ENCODE measurements at regions not wholly inside any gene's neighbourhood (a gene's known extent, or its start where the extent isn't known, plus 50 kb on each side); places are given as distances from the start of the nearest gene placed in this dataset.

DNA sequence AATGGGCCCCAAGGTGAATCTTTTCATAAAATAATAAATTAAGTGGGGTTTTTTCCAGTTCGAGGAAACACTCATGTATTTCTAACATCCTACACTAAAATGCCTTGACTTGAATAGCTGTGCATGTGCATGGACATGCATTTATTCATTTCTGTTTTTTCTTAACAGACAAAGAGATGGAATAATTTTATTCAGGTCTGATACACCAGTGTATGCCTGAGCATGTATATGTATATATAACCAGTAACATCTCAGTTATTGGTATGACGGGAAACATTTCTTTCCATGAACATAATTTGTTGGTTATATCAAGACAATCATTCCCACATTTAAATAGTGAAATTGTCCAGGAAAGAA, 468.7 kb upstream of the TNP1 start:
- DNase-seq = no peak

DNA sequence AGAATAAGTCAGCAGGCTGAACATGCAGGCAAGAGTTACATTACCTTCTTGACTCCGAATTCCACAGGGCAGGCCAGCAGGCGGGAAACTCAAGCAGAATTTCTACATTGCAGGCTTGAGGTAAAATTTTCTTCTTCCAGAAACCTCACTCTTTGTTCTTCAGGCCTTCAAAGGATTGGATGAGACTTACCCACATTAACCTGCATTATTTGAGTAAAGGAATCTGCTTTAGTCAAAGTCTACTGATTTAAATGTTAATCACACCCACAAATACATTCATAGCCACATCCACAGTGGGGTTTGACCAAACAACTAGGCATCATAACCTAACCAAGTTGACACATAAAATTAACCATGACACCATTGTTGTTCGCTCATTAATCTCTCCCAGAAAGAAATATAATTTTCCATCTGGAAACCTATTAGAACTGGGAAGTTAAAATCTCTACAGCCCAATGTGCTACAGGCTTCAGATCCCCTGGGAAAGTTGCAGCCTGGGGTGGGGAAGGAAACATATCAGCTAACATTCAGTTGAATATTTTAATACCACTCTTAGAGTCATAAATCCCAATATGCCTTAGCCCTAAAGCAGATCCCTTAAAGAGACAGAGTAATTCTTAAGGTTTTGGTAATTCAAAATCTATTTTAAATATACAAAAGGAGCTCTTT, 468.2 kb upstream of the TNP1 start:
- DNase-seq = no peak

DNA sequence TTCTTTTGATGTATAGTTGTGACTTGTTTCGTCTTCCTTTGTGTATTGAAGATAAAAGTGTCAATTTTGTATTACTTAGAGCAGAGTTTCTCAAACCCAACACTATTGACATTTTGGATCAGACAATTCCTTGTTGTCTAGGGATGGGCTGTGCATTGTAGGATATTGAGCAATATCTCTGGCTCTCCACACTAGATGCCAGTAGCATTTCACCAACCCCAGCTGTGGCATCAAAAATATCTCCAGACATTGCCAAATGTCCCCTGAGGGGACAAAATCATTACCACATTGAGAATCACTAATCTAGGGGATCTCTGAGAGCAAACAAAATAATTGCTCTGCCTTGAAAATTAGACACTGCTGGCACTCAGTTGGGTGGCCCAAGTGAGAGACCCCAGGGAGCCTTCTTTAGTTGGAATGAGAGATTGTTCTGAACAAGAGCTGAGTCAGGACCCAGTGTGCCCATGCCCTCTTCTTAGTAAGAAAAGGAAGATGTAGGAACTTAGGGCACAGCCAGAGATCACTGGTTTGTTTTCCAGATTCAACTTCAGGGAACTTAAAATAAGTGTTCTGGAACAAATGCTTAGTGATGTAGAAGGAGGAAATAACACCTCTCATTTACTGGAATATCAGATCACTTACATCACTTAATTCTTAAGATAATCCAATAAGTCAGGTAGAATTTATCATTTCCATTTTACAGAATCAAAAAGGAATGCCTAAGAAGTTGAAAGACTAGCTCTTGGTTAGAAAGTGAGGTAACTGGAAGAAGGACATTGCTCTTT, 466.6 kb upstream of the TNP1 start:
- no peak for DNase-seq

DNA sequence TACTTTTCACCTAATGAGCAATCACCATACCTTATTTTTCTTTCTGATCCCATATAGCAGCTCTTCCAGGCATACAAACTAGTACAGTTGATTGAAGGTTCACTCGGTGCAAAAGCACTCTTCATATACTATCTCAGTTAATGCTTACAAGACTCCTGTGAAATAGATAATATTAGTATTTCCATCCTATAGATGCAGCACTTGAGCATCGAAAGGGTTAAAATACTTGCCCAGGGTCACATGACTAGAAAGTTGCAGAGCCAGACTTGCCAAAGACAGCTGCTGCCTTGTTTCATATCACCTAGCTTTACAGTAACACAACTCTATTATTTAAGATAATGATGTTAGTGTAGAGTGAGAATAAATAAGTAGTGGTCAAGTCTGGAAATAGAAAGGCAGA, 466.0 kb upstream of the TNP1 start:
- DNase-seq = no peak

DNA sequence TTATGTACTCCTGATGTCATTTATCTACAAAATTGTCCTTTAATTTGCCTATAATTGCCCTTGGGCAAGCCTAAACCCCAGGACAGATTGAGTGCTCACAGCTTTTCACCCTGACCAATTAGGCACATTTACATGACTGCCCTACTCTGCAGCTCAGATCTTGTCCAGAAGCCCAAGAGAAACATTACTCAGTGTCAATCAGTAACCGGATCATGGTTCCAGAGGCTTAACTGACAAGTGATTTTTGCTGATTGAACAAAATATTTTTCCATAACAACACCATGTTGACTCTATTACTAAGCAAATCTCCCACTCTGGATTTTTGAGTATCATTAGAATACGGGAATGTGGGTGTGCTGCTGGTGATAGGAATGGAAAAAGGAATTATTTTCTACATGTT, 465.4 kb upstream of the TNP1 start:
- no peak for DNase-seq

DNA sequence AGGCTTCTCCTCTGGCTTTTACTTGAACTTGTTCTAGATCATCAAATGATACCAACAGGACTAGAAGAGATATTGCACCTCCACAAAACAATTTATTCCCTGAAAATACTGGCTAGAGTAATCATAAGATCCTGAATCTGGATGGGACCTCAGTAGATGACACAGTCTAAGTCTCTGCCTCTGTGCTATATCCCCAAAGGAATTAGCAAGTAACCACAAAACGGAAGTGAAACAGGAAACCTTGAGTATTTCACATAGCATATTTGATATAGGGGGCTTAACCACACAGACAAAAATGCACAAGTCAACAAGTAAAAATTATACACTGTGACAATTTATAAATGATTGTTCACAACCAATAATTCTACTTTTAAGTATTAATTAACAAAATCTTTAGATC, 456.9 kb upstream of the TNP1 start:
- no peak for DNase-seq

DNA sequence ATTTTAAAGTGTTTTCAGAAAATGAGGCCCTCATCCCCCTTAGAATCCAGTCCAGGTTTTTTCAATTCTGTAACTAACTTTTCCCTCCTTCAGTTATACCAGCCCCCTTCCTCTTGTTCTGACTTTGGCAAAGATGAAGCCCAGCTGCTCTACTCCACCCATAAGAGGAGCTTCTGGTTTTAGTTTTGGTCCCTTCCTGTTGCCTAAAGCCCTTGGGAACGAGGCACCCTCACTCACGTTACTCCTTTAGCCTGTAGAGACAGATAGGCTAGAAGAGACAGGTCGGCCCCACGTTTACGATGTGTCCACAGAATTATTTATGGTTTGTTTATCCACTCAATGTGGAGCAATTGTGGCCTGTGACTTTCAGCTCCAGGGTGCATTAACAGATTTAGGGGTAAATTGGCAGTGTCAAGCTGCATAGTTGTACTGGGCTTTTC, 454.2 kb upstream of the TNP1 start:
- no peak for DNase-seq

DNA sequence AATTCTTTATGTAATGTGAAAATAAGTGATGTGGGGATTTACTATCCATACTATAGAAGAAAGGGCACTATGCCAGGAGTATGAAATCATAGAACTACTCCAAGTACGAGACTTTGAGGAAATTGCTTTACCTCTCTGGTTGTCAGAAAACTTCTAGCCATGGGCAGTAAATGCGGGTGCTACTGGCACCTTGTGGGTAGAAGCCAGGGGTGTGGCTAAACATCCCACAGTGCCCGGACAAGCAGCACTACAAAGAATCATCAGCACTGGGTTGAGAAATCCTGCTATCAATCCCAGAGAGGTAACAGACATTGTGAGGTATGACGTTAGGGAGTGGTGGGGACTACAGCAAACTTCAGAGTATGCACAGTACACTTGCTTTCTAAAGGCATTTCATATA, 453.5 kb upstream of the TNP1 start:
- no peak for DNase-seq

DNA sequence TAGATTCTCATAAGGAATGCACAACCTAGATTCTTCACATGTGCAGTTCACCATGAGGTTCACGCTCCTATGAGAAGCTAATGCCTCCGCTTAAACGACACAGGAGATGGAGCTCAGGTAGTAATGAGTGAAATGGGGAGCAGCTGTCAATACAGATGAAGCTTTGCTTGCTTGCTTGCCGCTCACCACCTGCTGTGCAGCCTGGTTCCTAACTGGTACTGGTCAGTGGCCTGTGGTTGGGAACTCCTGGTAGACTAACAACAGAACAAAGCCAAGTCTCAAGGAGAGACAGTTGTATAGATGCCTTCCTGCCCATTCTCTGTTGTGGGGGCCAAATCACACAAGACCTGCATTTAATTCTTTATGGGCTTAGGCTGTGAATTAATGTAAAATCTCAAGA, 449.2 kb upstream of the TNP1 start:
- no peak for DNase-seq

DNA sequence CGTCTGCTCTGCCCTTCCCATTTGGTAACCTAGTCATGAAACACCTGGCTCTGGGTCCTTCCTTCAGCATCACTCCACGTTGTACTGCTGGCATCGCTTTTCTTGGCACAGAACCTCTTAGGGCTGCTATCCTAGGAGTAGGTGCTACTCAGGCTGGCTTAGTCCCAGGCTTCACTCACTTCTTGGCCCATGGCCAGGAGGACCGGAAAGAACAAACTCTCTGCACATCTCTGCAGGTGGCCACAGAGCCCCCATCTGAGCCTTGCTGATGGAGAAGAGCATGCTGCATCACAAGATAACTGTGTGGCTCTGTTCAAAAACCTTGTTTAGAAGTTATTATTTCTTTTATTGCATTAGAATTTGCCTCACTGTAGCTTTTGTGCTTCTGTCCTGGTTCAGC, 447.2 kb upstream of the TNP1 start:
- no peak for DNase-seq

DNA sequence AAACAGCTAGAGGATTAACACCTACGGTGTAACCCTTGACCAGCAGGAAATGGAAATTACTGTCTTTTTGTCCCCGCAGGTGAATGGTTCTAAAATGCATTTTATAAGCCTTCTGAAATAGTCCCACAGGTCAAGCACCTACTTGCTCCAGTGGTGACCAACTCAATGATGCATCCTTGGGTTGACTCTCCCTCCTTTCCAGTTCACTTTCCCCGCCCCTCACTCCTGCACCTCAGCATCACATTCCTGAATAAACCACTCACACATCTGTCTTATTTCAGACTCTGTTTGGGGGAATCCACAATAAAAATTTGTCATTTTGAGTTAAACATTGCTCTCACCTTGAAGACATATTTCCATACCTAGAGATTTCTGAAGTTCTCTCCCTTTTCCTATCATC, 446.0 kb upstream of the TNP1 start:
- no peak for DNase-seq

DNA sequence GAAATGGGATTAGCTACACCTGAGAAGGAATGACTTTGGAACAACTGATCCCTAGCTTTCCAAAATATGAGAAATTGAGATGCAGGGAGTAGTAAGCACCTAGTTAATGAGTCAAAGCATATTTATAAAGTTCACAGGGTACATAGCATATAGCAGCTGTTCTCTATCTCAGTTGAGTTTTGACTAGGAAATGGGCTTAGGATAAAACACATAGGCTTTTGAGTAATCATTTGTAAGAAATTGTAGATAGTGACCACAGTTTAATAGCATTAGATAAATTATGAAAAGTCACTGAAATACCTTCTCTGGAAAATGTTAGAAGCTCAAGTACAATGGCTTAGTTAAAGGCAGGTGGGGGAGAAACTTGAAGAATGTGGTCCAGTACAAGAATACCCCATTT, 444.7 kb upstream of the TNP1 start:
- DNase-seq = no peak

DNA sequence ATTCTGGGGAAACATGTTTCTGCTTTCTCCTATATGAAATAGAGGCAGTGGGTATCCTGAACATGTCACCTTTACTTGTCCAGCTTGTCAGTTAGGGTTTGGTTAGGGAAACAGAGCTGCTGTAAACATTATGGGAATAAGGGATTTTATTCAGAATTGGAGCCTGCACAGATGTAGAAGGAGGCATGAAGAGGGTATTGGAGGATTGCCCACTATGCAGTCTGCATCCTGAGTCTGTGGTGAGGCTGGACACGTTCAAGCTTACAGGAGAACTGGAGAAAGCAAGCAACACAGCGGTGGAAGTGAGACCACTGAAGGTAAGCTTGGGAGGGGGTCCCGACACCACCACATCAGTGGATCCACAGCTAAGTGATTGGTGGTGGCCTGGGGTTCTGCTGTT, 443.0 kb upstream of the TNP1 start:
- no peak for DNase-seq

DNA sequence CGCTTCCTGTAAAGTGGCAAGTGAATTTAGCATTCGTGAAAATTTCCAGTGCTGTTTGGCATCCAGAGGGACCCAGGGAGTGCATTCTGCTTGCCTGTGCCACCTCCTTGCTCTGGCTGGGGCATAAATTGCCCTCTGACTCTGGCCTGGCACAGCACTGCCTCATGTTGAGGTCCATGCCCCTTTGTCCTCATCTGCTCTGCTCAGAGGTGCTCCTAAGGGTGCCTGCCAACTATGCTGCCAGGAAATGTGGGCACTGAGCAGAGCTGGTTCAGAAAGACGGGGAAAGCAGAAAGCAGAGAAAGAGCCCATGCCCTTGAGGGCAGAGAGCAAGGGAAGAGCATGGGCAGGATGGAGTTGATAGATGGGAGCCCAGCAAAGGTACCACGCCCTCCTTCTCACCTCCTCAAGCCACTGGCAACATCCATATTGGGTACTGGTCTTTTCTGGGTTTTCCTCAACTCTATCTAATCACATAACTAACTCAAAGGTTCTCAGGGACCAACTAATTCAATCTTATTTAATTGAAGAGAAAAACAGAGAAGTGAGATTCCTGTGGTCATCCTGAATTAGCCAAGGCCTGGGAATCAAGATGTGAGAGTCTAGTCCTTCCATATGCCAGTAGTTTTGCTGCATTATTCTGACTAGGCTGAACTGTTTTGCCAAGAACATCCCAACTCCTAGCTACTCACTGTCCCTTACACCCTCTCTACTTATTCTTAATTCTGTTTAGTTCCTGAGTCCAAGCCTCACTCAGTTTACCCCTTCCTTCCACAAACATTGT, 441.5 kb upstream of the TNP1 start:
- DNase-seq = no peak

DNA sequence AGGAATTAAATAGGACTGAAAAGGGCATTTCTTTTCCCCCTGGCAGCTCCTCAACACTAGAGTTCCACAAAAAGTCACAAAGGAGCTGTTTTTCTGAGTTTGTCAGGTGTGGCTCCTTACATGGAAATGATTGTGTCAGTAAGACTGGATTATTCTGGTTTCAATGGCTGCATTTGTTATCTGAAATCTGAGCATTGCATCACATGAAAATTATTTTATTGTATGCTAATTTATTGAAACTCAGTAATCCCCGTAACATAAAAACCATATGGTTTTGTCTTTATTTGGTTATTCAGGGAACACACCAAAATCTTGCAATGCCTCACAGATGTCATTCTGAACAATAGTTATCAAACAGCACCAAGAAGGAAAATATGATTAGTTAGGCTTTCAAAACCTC, 439.7 kb upstream of the TNP1 start:
- no peak for DNase-seq

DNA sequence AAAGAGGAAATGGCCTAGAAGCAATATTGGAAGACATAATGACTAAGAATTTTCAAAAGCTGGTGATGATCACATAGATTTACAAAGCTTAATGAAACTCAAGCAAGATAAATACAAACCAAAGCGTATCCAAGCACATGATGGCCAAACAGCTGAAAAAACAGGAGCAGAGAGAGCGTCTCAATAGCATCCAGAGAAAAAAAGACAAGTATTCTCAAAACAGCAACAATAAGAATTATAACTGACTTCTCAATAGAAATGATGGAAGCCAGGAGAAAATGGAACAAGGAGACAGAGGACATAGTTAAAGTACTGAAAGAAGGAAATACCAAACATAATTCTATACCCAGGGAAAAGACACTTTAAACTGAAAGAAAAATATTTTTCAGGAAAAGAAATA, 437.2 kb upstream of the TNP1 start:
- DNase-seq = no peak

DNA sequence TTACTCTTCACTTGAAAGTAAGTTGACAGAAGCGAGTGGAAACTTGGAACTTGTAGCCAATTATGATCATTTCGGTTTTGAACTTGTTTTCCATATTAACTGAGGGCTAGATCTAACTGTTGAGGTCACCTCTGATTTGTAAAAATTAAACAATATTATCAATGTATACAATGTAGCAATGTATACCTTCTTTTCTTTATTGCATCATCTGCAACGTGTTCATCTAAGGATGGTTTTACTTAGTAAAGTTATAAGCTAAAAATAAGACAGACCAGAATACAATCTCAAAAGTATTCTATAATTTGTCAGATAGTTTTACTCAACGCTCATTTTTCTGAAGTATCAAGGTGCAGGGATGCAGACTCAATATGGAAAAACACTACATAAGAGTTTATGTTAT, 435.0 kb upstream of the TNP1 start:
- no peak for DNase-seq

DNA sequence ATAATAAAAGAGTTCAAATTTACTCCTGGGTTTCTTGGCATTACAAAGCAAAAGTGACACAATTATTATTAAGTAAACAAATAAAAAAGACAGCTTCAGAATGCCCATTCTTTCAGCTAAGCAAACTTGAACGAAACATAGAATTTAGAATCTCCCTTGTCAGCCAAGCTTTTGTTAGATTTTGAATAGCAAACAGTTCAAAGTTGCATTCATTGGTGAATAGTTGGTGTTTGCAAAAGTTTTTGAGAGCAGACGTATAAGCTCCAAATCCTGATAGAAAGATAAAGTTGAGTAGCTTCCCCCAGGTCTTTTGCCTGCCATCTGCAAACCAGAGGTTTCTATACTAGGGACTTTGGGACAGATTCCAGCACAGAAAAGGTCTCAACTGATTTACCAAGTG, 434.3 kb upstream of the TNP1 start:
- no peak for DNase-seq

DNA sequence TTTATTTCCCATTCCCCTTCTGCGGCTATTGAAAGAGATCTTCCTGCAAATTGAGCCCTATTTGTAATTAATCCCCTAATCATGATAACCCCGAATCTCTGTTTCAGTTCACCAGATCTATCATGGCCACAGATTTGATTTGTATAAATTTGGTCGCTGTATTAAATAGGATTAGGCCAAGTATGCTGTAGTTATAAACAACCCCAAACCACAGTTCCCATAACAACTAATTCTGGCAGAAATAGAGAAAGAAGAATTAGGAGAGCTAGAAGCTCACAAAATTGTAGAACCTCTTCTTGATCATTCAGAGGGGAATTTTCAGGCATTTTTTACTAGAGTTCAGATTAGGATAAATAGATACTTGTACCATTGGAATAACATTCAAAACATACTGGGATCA, 433.7 kb upstream of the TNP1 start:
- DNase-seq = no peak

DNA sequence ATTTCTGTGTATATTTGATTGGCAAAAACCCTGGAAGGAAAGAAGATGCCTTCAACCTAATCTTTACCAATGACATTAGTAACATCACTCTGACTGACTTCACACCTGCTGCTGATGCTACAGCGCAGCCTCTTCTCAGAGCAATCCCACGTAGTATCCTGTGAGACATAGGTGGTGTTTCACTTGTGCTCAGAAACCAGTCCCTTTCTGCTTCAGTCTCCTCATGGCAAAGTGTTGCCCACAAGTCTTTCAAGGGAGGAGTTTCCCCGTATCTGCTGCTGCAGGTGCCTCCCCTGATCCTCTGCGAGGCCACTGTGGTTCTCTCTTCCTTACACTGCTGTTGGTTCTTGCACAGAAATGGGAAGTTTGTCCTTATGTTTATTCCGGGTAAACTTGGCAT, 433.2 kb upstream of the TNP1 start:
- no peak for DNase-seq

DNA sequence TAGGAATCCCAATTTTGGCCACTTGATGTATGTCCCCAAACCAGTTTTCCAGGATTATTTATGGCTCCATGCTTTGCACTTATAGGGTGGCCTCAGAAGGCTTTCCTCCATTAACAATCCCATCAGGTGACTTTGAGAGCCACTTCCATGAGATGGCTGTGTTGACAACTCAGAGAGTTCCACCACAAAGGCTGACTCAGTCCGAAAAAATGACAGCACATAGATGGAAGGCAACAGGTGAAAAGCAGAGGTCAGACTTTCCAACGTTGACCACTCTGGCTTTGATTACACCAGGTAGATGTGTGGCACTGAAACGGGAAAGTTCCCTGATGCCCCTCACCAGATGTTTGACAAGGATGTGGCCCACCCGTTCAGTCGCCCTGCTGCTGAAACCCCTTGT, 431.4 kb upstream of the TNP1 start:
- DNase-seq = no peak

DNA sequence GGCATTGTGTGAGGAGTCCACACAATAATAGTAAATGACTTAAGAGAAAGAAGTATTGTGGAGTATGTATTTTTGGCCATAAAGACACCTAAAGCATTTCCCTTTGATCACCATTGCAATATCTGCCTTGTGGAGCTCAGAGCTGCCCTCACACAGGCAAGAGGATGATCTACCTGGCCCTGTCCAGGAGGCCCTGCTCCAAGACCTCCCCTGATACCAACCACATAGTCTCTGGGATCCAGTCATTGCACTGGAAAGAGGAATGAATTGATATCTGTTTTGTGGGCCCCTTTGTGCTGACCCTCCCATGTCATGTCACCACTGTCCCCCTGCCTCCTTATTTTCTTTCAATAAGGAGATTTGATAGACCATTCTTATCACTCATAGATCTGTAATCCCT, 430.6 kb upstream of the TNP1 start:
- DNase-seq = no peak

DNA sequence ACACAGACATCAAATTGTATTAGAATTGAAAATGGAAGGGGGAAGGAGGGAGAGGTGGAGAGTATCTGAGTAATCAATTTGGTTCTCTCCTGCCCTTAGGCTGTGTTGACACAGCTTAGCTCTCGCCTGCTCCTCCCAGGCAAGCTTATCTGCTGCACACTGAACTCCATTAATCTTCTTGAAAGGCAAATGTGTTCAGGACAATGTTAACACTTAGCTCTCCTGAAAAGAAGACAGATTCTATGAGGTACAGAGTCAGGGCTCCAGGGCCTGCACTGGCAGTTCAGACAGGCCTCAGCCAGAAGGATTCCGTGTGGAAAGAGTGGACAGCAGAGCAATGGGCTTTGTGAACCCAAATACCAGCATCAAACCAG, 430.0 kb upstream of the TNP1 start:
- DNase-seq = no peak

DNA sequence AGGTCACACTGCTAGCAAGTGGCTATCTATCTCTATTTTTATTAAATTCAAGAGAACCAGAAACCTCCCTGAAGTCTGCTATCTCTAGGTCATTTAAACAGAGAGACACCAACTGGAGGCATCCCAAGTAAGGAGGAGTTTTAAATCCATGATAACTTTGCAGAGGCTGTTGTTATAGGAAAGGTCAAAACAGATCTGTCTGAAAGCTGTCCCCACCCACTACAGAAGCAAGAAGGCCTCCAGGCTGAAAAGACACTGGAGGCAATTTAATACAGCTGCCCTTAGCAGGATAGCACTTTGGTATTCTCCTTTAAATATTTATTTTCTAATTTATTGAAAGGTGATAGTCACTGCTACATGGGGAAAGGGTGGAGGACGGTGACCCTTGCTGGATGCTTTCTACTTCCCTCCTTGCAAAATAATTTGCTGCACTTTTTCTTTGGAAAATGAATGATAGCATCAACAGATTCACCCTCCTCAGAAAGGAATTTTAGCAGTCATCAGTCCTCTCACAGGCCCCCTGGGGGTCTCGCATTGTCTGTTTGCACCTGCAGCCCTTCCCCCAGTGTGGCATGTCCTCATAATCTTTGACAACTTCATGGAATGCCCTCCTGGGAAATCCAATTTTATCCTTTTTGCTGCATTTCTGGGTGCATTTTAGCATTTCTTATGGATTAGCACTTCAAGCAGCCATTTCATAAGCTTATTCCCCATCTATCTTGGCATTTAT, 429.5 kb upstream of the TNP1 start:
- no peak for DNase-seq

All from NCI-H1048 (cell line).